K562 (cell line): ENCODE measurements at regions not wholly inside any gene's neighbourhood (a gene's known extent, or its start where the extent isn't known, plus 50 kb on each side); places are given as distances from the start of the nearest gene placed in this dataset.

Experiments used
- C11orf30 ChIP-seq: fragments of 450-650 bp; IDR thresholded peaks from 2 replicates; pipeline ENCODE4 v1.6.1; 2016; ENCODE audit warnings: low read depth, mild to moderate bottlenecking
- FOSL1 ChIP-seq: fragments of 200-800 bp; sonication (Bioruptor generic); conservative IDR thresholded peaks from 2 replicates; pipeline ENCODE4 v1.6.1; 2016; ENCODE audit warnings: missing genetic modification characterization, missing compliant biosample characterization
- LEF1 ChIP-seq: fragments of 450-650 bp; IDR thresholded peaks from 2 replicates; pipeline ENCODE4 v1.6.1; 2016; ENCODE audit warnings: mild to moderate bottlenecking
- RFX1 ChIP-seq: fragments of 450-650 bp; IDR thresholded peaks from 2 replicates; pipeline ENCODE4 v1.6.1; 2016; ENCODE audit warnings: mild to moderate bottlenecking, moderate library complexity
- SAFB2 ChIP-seq: fragments of 200-400 bp; formaldehyde crosslinking; IDR thresholded peaks from 2 replicates; pipeline ENCODE4 v1.6.1; 2018; ENCODE audit warnings: borderline replicate concordance, low read length, low read depth, moderate library complexity; ENCODE audit not compliant: severe bottlenecking
- STAT5A ChIP-seq: IDR thresholded peaks from 2 replicates; pipeline ENCODE4 v1.6.1; 2012; ENCODE audit warnings: low read length, inconsistent platforms, borderline replicate concordance
- TBP ChIP-seq: optimal IDR thresholded peaks from 2 replicates; pipeline ENCODE3; 2011; ENCODE audit warnings: low read depth, low read length, improper control_type of control experiment
- TFAP4 ChIP-seq: sonication (generic); formaldehyde crosslinking; IDR thresholded peaks from 2 replicates; pipeline ENCODE4 v1.8.0; 2022; ENCODE audit warnings: missing genetic modification reagents, mild to moderate bottlenecking, moderate library complexity, borderline replicate concordance
- ZBTB49 ChIP-seq: sonication (generic); formaldehyde crosslinking; IDR thresholded peaks from 2 replicates; pipeline ENCODE4 v1.8.0; 2022; ENCODE audit warnings: missing genetic modification reagents, mild to moderate bottlenecking, borderline replicate concordance
- ZBTB5 ChIP-seq: fragments of 450-650 bp; IDR thresholded peaks from 2 replicates; pipeline ENCODE4 v1.6.1; 2017; ENCODE audit warnings: antibody characterized with exemption
- ZNF23 ChIP-seq: fragments of 250-450 bp; sonication (Bioruptor Pico); IDR thresholded peaks from 2 replicates; pipeline ENCODE4 v1.4.0; 2020; ENCODE audit warnings: mild to moderate bottlenecking
- ZNF77 ChIP-seq: fragments of 250-450 bp; sonication (Bioruptor Pico); IDR thresholded peaks from 2 replicates; pipeline ENCODE4 v1.5.0; 2020
- TF ChIP-seq, protein P1 (sequence below): fragments of 250-450 bp; sonication (Bioruptor Pico); IDR thresholded peaks from 2 replicates; pipeline ENCODE4 v1.8.0; 2022; ENCODE audit warnings: inconsistent platforms, mild to moderate bottlenecking, moderate library complexity, borderline replicate concordance

DNA sequence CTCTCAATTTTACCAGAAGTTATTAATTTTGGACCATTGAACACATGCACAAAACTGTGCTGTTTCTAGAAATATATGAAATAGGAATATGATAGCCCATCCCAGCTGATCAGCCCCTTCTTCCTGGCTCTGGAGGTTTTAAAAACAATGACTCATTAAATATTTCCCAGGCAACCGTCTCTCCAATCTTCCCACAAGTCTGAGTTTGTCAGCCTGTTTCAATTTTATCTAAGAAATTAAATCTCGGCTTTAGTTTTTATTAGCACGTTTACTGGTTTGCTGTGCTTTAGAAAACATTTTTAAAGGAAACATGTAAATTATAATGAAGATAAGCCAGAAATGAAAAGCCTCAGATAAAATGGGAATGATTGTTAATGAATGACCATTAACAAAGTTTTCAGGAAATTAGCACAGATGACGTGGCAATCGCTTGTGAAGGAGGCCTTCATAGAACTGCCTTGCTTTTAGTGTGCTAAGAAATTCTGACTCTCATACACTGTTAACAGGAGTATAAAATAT is 89.3 kb upstream of the RAP1B start (continued):
- no peak for TF ChIP-seq SAFB2
- TF ChIP-seq FOSL1, result peak; percentile 58
- no peak for TF ChIP-seq TBP
- no peak for TF ChIP-seq ZBTB49 (CRISPR knock-in tag)
- peak; percentile 44; the same call in 1 of the 2 replicates for TF ChIP-seq C11orf30
- TF ChIP-seq STAT5A, result no peak
- no peak for TF ChIP-seq ZBTB5
- no peak for TF ChIP-seq ZNF77 (CRISPR knock-in tag)
- TF ChIP-seq TFAP4 (CRISPR knock-in tag), result no peak
- TF ChIP-seq RFX1, result peak; percentile 17
- no peak for TF ChIP-seq LEF1
- TF ChIP-seq, protein P1, sequence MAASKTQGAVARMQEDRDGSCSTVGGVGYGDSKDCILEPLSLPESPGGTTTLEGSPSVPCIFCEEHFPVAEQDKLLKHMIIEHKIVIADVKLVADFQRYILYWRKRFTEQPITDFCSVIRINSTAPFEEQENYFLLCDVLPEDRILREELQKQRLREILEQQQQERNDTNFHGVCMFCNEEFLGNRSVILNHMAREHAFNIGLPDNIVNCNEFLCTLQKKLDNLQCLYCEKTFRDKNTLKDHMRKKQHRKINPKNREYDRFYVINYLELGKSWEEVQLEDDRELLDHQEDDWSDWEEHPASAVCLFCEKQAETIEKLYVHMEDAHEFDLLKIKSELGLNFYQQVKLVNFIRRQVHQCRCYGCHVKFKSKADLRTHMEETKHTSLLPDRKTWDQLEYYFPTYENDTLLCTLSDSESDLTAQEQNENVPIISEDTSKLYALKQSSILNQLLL, result no peak
- TF ChIP-seq ZNF23 (CRISPR knock-in tag), result no peak
